Renal cortex interstitium (tissue), 11 donors: ENCODE measurements at regions not wholly inside any gene's neighbourhood (a gene's known extent, or its start where the extent isn't known, plus 50 kb on each side); places are given as distances from the start of the nearest gene placed in this dataset.
"Not testable (repeated sequence)": the region's sequence is repeated elsewhere in the genome, so short reads cannot be mapped to it uniquely, and the experiment has no call there.

Source experiments
- DNase-seq, 11 donors: peaks; one replicate each; pipeline ENCODE4 v3.0.0-alpha.2; 2013; ENCODE audit warnings: low read depth in 9 of 11, low spot score in 4 of 11; ENCODE audit errors: extremely low read depth in 1 of 11

DNA sequence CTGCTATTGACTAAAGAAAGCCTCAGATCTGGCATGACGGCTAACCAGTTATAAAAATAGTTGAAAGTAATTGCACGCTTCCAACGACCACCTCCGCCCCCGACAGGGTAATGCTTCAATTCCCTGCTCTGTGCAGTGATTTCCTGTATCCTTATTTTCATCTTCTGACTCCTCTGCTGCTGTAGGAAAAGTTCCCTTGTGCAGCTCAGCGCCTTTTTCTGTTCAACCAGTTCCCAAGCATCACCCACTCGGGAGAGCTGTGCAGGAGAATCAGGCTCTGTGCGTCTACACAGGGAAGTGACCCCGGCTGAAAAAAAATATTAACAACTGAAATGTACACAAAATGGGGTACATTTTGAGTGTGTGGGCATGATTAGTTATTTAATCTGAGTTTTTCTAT, 91.3 kb upstream of the COPS8 start:
- DNase-seq, result no peak

- DNase-seq, result no peak
Observed at GRCh38 chr2:236997069-236997715, 88.5 kb upstream of the COPS8 start.

DNA sequence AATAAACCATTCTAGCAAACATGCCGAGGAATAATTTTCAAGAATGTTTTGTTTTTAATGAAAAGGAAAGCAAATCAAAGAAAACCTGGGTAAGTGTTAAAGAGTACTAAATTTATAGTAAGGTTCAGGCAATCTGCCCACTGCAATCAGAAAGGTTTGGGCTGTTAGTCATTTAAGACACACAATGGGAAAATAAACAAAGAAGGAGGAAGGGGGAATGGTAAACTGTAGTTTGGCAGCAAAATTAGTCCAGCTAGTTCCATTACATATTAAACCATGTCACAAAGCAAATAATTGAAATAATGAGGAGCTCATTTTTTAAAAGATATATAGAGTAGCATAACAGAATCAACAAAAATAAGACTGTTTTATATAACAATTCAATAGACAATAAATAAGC, 87.5 kb upstream of the COPS8 start:
- DNase-seq, result no peak

GRCh38 chr2:236998758-236999157, 86.9 kb upstream of the COPS8 start:
- DNase-seq, result no peak

GRCh38 chr2:237000481-237000880, 85.2 kb upstream of the COPS8 start:
- DNase-seq, result no peak

- DNase-seq, result not testable (repeated sequence)
Observed at GRCh38 chr2:237005341-237005740, 80.3 kb upstream of the COPS8 start.

- no peak for DNase-seq
Observed at GRCh38 chr2:237011206-237011795, 74.4 kb upstream of the COPS8 start.

GRCh38 chr2:237012004-237012403, 73.7 kb upstream of the COPS8 start:
- no peak for DNase-seq

- DNase-seq, result no peak
Observed at GRCh38 chr2:237012577-237013267, 73.0 kb upstream of the COPS8 start.

- no peak for DNase-seq
Observed at GRCh38 chr2:237016121-237016915, 69.4 kb upstream of the COPS8 start.

DNA sequence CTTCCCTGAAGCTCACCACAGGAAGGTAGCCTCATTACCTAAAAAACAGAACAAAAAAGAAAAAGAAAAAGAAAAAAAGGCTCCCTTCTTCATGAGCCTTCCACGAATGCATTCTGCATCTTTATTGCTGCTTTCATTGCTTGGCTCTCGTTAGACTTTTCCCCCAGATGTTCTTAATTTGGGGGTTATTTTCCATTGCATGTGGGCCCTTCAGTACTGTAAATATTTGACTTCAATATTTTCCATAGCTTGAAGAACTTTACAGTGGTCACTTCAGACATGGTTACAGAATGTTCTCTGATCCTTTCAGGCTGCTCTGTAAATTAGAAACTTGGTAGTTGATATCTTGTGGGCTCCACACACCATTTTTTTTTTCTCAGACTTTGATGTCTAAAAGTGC, 65.6 kb upstream of the COPS8 start:
- no peak for DNase-seq

DNA sequence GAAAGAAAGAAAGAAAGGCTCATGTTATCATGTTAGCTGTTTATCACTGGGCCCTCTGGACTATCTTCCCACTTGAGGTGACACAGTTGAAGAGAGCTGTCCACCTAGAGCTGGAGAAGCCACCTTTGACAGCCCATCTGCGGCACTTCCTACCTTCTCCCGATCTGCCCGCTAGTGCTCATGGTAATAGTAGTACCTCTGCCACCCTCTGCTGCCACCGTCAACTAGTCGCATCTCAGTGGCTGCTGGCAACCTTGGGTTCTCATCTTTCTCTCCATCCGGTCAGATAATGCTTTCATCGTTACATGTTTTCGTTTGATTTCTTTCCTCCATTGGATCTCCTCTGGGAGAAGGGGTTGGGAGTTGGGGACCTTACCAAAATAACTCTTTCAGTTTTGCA, 63.2 kb upstream of the COPS8 start:
- DNase-seq, result no peak

GRCh38 chr2:237024255-237024654, 61.4 kb upstream of the COPS8 start:
- no peak for DNase-seq

- DNase-seq, result no peak
Observed at GRCh38 chr2:237025090-237025865, 60.4 kb upstream of the COPS8 start.

DNA sequence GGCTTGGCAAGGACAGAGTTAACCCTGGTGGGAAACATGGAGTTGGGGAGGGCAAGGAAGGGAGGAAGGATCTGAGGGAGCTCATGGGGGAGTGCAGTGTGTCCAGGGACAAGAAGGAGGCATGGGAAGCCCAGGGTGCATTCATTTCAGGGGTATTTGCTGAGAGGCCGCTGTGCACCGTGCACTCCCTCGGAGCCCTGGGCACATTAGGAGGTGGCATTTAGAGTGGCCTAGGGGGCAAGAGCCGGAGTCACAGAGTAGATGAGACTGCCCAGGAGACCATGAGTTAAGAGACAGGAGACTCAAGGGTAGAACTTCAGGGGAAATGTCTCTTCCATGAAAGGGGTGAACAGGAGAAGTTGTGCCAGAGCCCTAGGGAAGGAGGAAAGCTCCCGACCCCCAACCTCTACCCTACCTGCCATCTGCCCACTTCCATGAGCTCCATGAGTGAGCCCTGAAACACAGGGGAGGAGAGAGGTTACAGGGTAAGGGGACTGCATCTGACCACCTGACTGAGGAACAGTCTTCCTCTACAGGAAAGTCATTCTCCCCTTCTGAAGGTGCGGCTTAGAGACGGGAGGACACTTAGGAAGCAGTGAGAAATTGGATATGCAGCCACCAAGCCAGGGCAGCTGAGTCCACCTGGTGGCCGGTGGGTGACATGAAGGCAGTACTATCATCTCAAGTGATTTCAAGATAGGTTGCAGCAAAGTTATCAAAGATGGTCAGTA, 58.5 kb upstream of the COPS8 start:
- DNase-seq, result peak in 9 of 11 donors; percentile 46 to 74 (median 61)

- DNase-seq, result no peak
Observed at GRCh38 chr2:237027712-237028029, 58.0 kb upstream of the COPS8 start.

DNA sequence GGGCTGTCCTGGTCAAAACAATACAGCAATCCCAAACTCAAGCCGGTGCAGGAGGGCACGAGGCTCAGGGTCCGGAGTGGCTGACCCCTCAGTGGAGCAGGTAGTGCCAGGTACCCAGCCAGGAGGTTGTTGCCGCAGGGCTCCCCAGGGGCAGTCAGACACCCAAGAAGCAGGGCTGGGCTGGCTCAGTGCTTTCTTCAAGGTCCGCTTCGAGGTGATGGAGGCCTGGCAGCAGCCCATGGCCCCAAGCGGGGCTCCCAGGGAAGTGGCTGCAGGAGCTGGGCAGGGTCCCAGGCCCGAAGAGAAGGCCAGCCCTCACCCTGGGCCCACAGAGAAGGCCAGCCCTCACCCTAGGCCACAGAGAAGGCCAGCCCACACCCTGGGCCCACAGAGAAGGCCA, 55.3 kb upstream of the COPS8 start:
- no peak for DNase-seq

- no peak for DNase-seq
Observed at GRCh38 chr2:237033536-237034060, 52.1 kb upstream of the COPS8 start.
